Caki2 (cell line): ENCODE measurements at regions not wholly inside any gene's neighbourhood (a gene's known extent, or its start where the extent isn't known, plus 50 kb on each side); places are given as distances from the start of the nearest gene placed in this dataset.

Source experiments
- DNase-seq: peaks from one replicate; pipeline ENCODE4 v3.0.0-alpha.2; 2015; ENCODE audit warnings: low read depth
- in situ Hi-C: cut with HindIII; loops from 2 replicates; pipeline ENCODE4 v1.10.0; 2016; ENCODE audit warnings: low sequenced_read_pairs, low pct_unique_long_range_greater_than_20kb, mixed read lengths

DNA sequence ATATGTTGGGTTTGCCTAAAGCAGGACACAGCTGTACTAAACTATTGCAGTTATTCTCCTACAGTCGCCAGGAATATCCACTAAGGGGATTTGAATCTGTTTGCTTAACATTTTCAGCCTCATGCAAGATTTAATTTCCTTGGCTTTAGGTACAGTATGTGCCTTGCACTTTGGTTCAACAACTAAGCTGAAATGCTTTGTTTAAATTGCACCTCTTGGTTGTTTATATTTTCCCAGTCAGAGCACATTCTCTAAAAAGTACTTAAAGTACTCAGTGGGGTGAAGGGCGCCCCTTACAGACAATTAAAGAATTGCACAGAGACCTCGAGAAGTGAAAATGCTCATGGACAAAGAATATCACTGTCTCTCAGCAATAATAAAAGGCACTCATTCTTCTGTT lies 107.8 kb upstream of the MTNR1B start:
- in situ Hi-C loops: no loop called here
- DNase-seq: no peak

GRCh38 chr11:92865352-92865751 lies 104.1 kb upstream of the MTNR1B start:
- in situ Hi-C loops: no loop called here
- no peak for DNase-seq

DNA sequence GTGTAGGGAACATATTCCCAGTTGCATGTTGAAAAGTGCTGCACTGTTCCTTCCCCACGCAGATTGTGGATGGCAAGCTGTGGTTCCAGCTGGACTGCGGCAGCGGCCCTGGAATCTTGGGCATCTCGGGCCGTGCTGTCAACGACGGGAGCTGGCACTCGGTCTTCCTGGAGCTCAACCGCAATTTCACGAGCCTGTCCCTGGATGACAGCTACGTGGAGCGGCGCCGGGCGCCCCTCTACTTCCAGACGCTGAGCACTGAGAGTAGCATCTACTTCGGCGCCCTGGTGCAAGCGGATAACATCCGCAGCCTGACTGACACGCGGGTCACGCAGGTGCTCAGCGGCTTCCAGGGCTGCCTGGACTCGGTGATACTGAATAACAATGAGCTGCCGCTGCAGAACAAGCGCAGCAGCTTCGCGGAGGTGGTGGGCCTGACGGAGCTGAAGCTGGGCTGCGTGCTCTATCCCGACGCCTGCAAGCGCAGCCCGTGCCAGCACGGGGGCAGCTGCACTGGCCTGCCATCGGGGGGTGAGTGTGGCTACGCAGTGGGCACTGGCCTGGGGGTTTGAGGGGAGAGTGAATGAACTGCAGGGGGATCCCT lies 102.7 kb upstream of the MTNR1B start:
- no peak for DNase-seq
- in situ Hi-C loops: no loop called here

DNA sequence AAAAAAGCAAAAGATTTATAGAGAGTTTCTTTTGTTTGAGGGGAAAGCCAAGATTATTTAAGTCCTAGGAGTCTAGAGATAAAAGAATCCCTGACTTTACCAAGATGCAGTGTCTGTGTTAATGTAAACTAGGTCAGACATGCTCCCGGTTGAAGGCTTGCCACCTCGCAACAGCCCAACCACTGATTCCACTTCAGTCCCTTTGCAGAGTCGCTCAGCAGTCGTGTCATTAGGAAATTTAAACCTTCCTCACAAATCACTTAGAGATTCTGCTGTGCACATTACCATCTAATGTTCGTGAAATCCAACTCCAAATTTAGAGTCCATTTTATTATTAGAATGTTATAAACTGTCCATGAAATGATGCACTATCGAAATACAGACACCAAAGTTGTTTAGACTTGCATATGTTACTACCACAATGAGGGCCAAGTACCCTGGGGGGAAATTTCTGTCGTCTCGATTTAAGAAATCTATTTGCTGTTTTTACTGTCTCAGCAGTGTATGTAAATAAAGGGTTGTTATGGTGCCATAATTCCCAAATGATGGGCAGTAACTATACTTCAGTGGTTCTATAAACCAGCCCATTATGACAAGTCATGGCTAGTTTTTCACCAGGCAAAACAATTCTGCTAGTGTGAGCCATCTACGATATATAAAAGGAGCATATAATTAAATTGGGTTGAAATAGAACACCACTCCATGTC lies 101.4 kb upstream of the MTNR1B start:
- in situ Hi-C loops: no loop called here
- DNase-seq: no peak

- in situ Hi-C loops: no loop called here
- DNase-seq: no peak
Observed at GRCh38 chr11:92869716-92870115, 99.7 kb upstream of the MTNR1B start.

GRCh38 chr11:92870196-92870832 lies 99.1 kb upstream of the MTNR1B start:
- DNase-seq: no peak
- in situ Hi-C loops: no loop called here

DNA sequence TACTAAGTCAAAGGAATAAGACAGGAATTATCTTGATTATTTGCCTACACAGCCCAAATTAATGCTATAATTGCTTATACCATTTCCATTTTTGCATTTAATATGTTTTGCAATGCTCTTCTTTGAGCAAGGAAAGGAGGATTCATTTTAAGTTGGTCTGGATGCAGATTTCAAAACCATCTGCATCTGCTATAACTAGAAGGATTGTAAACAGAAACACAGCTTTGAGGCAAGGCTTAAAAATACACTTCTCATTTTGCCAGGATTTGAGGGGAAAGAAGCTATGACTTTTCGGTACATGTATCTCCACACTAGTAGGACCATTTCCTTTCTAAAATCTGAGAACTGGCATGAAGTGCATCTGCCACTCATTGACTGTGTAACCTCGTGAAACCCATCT lies 95.9 kb upstream of the MTNR1B start:
- in situ Hi-C loops: no loop called here
- no peak for DNase-seq

DNA sequence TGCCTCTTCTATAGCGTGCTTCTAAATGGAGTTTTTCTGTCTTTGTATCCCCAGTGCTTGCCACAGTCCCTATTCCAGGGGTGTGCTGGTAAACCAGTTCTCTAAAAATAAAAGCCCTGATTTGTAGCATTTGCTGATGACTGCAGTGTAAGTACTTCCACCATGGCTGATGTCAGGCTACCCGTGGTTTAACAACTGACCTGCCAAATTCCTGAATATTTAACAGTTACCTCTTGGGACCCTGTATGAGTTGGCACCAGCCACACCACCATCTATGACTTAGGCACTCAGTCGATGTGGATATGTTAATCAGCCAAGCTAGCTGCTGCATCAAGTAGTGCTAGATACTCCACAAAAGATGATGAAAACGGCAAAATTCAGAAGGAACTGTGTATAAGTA lies 94.0 kb upstream of the MTNR1B start:
- no peak for DNase-seq
- in situ Hi-C loops: no loop called here

DNA sequence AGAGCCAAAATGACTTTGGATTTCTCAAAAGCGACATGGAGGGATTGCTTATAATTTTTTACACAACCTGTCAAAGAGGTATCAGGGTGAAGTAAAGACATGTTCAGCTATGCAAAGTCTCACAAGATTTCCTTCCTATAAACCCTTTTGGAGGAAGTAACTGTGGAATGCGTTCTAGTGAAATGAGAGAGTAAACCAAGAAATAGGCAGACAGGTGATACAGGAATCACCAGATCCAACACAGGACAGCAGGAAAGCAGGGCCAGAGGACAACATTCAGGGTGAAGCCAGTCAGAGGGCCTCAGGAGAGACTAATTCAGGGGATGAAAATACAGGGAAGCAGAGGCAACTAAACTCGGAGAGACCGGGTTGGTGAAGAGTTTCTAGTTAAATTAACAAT lies 90.4 kb upstream of the MTNR1B start:
- no peak for DNase-seq
- in situ Hi-C loops: no loop called here

DNA sequence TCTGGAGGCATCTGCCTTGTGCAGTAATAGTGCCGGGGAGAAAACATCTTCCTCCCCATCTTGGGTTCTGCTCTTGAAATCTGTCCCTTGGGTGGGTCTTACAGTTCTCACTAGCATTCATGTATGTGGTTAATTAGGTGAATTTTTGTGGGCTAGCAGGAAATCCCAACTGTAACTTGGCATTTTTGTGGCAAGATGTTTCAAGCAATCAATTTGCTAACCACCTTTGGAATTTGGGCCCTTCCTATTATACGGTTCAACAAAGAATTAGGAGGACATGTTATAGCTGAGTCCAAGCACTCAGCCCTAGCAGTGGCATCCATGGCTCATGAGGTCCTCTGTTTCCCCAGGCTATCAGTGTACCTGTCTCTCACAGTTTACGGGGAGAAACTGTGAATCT lies 89.1 kb upstream of the MTNR1B start:
- in situ Hi-C loops: no loop called here
- DNase-seq: no peak

DNA sequence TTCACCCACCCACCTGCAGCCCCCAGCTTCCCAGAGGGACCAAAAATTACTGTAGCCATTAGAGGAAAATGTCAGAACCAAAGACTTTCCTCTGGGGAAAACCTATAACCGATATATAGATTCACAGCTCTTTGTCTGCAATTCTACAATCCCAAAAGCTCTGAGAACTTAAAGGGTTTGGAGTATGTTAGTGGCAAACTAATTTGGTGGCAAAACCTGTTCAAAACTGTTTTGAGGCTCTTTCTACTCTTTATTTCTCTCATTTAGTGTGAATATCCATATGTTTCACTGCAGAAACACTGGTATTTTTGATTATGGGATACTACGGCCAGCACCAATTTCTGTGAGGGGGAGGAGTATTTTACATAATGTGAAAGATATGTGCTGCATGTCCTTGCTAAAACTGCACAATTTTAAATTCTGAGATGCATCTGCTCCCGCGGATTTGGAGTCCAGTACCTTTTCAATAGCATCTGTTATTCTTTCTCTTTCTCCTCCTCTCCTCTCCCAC lies 87.5 kb upstream of the MTNR1B start:
- in situ Hi-C loops: no loop called here
- no peak for DNase-seq

DNA sequence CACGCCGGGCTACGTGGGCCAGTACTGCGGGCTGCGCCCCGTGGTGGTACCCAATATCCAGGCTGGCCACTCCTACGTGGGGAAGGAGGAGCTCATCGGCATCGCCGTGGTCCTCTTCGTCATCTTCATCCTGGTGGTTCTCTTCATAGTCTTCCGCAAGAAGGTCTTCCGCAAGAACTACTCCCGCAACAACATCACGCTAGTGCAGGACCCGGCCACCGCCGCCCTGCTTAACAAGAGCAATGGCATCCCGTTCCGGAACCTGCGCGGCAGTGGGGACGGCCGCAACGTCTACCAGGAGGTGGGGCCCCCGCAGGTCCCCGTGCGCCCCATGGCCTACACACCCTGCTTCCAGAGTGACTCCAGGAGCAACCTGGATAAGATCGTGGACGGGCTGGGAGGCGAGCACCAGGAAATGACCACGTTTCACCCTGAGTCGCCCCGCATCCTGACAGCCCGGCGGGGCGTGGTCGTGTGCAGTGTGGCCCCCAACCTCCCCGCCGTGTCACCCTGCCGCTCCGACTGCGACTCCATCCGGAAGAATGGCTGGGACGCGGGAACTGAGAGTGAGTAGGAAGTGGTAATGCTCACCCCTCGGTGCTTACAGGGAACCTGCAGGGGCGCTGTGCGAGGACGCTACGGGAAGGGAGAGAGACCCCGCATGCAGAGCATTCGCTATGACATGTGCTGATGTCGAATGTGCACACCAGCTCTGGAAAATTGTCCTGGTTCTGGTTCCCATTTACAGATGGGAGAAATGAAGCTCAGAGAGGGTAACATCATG lies 86.4 kb upstream of the MTNR1B start:
- no peak for DNase-seq
- in situ Hi-C loops: no loop called here

DNA sequence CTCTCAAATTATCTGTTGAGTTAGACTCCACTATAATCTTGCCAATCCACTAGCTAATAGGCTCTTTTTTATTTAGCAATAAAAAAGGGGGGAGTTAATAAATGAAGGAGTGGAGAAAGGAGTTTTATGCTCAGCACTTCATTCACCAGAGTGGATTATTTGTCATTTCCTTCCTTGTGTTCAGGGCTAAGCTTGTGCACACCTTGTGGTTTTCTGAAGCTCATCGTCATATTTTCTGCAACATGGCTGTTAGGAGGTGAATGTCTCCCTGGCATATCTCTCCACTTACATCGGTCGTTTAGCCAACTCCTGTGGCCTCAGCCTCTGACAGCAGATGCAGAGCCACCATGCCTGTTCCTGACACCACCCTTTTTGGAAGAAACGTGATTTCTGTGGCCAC lies 83.9 kb upstream of the MTNR1B start:
- in situ Hi-C loops: no loop called here
- DNase-seq: no peak

DNA sequence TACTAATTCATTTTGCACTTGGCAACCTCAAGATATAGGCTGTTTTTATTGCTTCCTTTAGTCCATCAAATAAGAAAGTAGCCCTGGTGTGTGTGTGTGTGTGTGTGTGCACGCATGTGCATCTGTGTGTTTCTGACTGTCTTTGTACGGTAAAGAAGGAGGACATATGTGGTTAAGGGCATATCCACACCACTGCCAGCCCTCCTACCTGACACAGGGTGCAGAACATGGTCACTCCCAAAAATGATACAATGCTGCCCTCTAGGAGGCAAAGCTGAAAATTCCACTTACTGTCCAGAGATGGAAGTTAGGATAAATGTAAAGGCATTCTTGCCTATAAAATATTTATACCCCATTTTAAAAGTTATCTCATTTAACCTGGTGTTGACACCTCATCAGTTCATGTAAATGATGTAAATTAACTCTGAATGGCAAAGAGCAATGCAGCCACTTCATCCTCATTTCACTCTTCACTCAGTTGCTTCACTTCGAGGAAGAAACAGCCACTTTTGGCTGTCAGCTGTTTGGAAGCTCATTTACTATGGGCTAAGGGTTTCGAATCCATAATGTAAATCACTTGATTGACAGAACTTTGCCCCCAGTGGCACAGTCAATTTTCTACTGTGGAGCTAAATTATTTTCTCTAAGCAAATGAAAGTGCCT lies 83.1 kb upstream of the MTNR1B start:
- peak; percentile 44 for DNase-seq
- in situ Hi-C loops: no loop called here

DNA sequence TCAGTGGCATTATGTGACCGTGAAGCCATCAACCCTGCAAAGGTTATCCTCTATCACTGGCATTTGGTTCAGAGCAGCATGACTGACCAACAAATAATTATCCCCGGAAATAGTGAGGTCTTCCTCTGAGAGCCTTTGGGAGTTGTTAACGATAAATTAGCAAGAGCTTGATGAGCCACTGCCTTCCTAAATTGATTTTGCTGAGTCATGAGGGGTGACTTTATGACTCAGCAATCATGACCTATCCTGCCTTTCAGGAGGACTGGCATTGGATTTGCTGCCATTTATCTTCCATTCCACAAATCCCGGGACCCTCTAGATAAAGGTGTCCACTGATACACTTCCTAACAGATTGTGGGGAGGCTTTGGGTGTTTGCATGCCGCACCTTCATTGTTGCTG lies 80.8 kb upstream of the MTNR1B start:
- in situ Hi-C loops: no loop called here
- DNase-seq: peak; percentile 4

DNA sequence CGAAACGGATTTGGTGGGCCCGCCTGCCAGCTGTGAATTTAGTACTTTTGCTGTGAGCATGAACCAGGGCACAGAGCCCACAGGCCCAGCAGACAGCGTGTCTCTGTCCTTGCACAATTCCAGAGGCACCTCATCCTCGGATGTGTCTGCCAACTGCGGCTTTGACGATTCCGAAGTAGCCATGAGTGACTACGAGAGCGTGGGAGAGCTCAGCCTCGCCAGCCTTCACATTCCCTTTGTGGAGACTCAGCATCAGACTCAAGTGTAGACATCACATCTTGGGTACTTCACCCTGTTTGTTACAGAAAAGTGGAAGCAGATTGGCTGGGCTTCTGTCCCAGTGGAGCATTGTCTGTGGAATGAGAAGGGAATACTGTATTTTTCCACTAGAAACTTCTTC lies 78.6 kb upstream of the MTNR1B start:
- no peak for DNase-seq
- in situ Hi-C loops: no loop called here

GRCh38 chr11:92892802-92893684 lies 76.4 kb upstream of the MTNR1B start:
- DNase-seq: peak; percentile 36
- in situ Hi-C loops: no loop called here

- no peak for DNase-seq
- in situ Hi-C loops: no loop called here
Observed at GRCh38 chr11:92894197-92894596, 75.3 kb upstream of the MTNR1B start.
